GM23248 (cell line): ENCODE measurements at regions not wholly inside any gene's neighbourhood (a gene's known extent, or its start where the extent isn't known, plus 50 kb on each side); places are given as distances from the start of the nearest gene placed in this dataset.

Experiments used
- EZH2 ChIP-seq: fragments of 200-600 bp; sonication (generic); IDR thresholded peaks from 2 replicates; pipeline ENCODE4 v1.6.1; 2018; ENCODE audit warnings: antibody characterized with exemption, mild to moderate bottlenecking; ENCODE audit not compliant: insufficient read depth, poor library complexity, severe bottlenecking
- EZH2phosphoT487 ChIP-seq: fragments of 200-600 bp; sonication (generic); IDR thresholded peaks from 2 replicates; pipeline ENCODE4 v1.6.1; 2018; ENCODE audit warnings: antibody characterized with exemption, moderate library complexity, mild to moderate bottlenecking, low read depth; ENCODE audit not compliant: insufficient read depth

GRCh38 chr2:224180810-224181209 lies 141.7 kb upstream of the SERPINE2 start:
- TF ChIP-seq EZH2phosphoT487 (no peak), EZH2 (no peak)
